OCI-LY7 (cell line): ENCODE measurements at regions not wholly inside any gene's neighbourhood (a gene's known extent, or its start where the extent isn't known, plus 50 kb on each side); places are given as distances from the start of the nearest gene placed in this dataset.

ENCODE experiments used
- BruUV-seq: library from RNA; stranded (reverse); fragments of 400-500 nt; replicated peaks from 2 replicates; lab custom pipeline; 2021; lab: Mats Ljungman, UMichigan
- CTCF ChIA-PET: fragments of 300-600 bp; sonication (Branson Sonifier 250); formaldehyde crosslinking; loops from one replicate; lab custom pipeline; 2022; ENCODE audit warnings: antibody characterized with exemption; ENCODE audit not compliant: unreplicated experiment; lab: Charles Lee
- POLR2A ChIA-PET: fragments of 300-600 bp; sonication (Branson Sonifier 250); formaldehyde crosslinking; loops from one replicate; lab custom pipeline; 2022; ENCODE audit warnings: antibody characterized with exemption; lab: Charles Lee
- DNase-seq: peaks from one replicate; pipeline ENCODE4 v3.0.0-alpha.2; 2015; ENCODE audit warnings: low spot score
- H2AFZ ChIP-seq: fragments of 200-600 bp; sonication (generic), shearing (Covaris generic); 2 replicates; pipeline ENCODE4 v1.6.1; 2014; ENCODE audit warnings: mild to moderate bottlenecking, antibody characterized with exemption, low read length, moderate library complexity
- H3K27ac ChIP-seq: fragments of 200-600 bp; sonication (generic); 2 replicates; pipeline ENCODE4 v1.5.1; 2014; ENCODE audit warnings: mixed run types, low read depth, mild to moderate bottlenecking, moderate library complexity, low read length, inconsistent platforms; ENCODE audit not compliant: poor library complexity, severe bottlenecking
- H3K36me3 ChIP-seq: fragments of 200-600 bp; sonication (generic); 2 replicates; pipeline ENCODE4 v1.6.1; 2014; ENCODE audit warnings: mild to moderate bottlenecking, antibody characterized with exemption, low read length, moderate library complexity, mixed read lengths; ENCODE audit not compliant: insufficient read depth
- H3K4me1 ChIP-seq: fragments of 200-600 bp; sonication (generic); 2 replicates; pipeline ENCODE4 v1.5.1; 2014; ENCODE audit warnings: mild to moderate bottlenecking, low read length; ENCODE audit not compliant: insufficient read depth, poor library complexity, severe bottlenecking
- H3K4me2 ChIP-seq: fragments of 200-600 bp; sonication (generic); 2 replicates; pipeline ENCODE4 v1.6.1; 2014; ENCODE audit warnings: mild to moderate bottlenecking, low read length
- H3K4me3 ChIP-seq: fragments of 200-600 bp; sonication (generic); 2 replicates; pipeline ENCODE4 v1.5.1; 2014; ENCODE audit warnings: mild to moderate bottlenecking, low read depth, low read length; ENCODE audit not compliant: poor library complexity, severe bottlenecking
- H3K79me2 ChIP-seq: fragments of 200-600 bp; sonication (generic); 2 replicates; pipeline ENCODE4 v1.6.1; 2016; ENCODE audit warnings: low read depth, mild to moderate bottlenecking, low read length, moderate library complexity, mixed read lengths; ENCODE audit not compliant: insufficient read depth
- H3K9me2 ChIP-seq: fragments of 200-600 bp; sonication (generic); 2 replicates; pipeline ENCODE4 v1.6.1; 2016; ENCODE audit warnings: mild to moderate bottlenecking, low read length, mixed read lengths; ENCODE audit not compliant: insufficient read depth
- H3K9me3 ChIP-seq: fragments of 200-600 bp; sonication (generic); 2 replicates; pipeline ENCODE4 v1.6.1; 2014; ENCODE audit warnings: mild to moderate bottlenecking, mixed run types, low read length, mixed read lengths
- H4K20me1 ChIP-seq: fragments of 200-600 bp; sonication (generic); 2 replicates; pipeline ENCODE4 v1.6.1; 2014; ENCODE audit warnings: mild to moderate bottlenecking, antibody characterized with exemption, low read length, moderate library complexity, mixed read lengths; ENCODE audit not compliant: insufficient read depth
- EZH2phosphoT487 ChIP-seq: fragments of 200-600 bp; sonication (generic); IDR thresholded peaks from 2 replicates; pipeline ENCODE4 v1.6.1; 2018; ENCODE audit warnings: low read depth, borderline replicate concordance, mild to moderate bottlenecking, mixed run types, antibody characterized with exemption, low read length, moderate library complexity, mixed read lengths
- intact Hi-C: fragments of 100-400 bp; cut with micrococcal nuclease; formaldehyde crosslinking; loops from one replicate; pipeline ENCODE4 v1.10.0; 2022; ENCODE audit not compliant: unreplicated experiment
- TF ChIP-seq, protein P1 (sequence below): fragments of 200-600 bp; sonication (generic); conservative IDR thresholded peaks from 2 replicates; pipeline ENCODE4 v1.5.1; 2014; ENCODE audit warnings: mild to moderate bottlenecking, antibody characterized with exemption, low read length, moderate library complexity, mixed read lengths

DNA sequence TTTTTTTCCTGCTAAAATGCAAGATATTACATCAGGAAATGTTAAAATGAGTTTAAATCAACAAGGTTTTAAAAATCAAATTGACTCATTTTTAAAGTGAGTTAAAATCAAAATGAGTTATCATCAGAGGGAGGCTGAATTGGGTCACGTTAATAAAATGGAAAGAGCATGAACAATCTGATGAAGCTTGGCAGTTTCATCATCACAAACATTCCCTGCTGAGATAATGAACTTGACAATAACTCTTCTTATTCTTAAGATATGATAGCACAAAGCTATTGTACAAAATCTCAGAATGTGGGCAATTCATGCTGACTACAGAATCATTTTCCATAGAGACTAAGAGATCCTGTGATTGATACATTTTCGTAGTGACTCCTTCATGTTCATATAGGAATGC, 1086.7 kb downstream of the STIM2 start:
- BruUV-seq, result no TSS peak
- intact Hi-C loops, result no loop called here
- Histone ChIP-seq H4K20me1 (no peaks in the 10 kb centered on the region), H3K4me3 (no peak overlapping the region), H3K9me3 (no peaks in the 10 kb centered on the region), H3K4me1 (no peaks in the 10 kb centered on the region), H3K36me3 (no peaks in the 10 kb centered on the region), H3K79me2 (no peaks in the 10 kb centered on the region), H3K9me2 (no peaks in the 10 kb centered on the region), H3K4me2 (no peak overlapping the region), H2AFZ (no peak overlapping the region), H3K27ac (no peak overlapping the region)
- CTCF ChIA-PET, result no interaction called here
- DNase-seq, result no peak
- TF ChIP-seq EZH2phosphoT487, result no peak
- TF ChIP-seq, protein P1, sequence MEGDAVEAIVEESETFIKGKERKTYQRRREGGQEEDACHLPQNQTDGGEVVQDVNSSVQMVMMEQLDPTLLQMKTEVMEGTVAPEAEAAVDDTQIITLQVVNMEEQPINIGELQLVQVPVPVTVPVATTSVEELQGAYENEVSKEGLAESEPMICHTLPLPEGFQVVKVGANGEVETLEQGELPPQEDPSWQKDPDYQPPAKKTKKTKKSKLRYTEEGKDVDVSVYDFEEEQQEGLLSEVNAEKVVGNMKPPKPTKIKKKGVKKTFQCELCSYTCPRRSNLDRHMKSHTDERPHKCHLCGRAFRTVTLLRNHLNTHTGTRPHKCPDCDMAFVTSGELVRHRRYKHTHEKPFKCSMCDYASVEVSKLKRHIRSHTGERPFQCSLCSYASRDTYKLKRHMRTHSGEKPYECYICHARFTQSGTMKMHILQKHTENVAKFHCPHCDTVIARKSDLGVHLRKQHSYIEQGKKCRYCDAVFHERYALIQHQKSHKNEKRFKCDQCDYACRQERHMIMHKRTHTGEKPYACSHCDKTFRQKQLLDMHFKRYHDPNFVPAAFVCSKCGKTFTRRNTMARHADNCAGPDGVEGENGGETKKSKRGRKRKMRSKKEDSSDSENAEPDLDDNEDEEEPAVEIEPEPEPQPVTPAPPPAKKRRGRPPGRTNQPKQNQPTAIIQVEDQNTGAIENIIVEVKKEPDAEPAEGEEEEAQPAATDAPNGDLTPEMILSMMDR, result no peak
- POLR2A ChIA-PET, result interaction anchor here (0.7 kb wide), 2 partner anchors 375 to 837 kb away, joined by 3 read pairs; no protein-coding TSS in a partner anchor

GRCh38 chr4:27964095-27964494, 1103.5 kb downstream of the STIM2 start:
- POLR2A ChIA-PET, result no interaction called here
- Histone ChIP-seq H3K79me2 (no peaks in the 10 kb centered on the region), H3K4me1 (no peaks in the 10 kb centered on the region), H3K9me3 (no peaks in the 10 kb centered on the region), H3K4me3 (no peak overlapping the region), H3K4me2 (no peak overlapping the region), H3K36me3 (no peaks in the 10 kb centered on the region), H2AFZ (no peak overlapping the region), H3K9me2 (no peaks in the 10 kb centered on the region), H3K27ac (no peak overlapping the region), H4K20me1 (no peaks in the 10 kb centered on the region)
- CTCF ChIA-PET, result no interaction called here
- TF ChIP-seq, protein P1, result no peak
- no peak for TF ChIP-seq EZH2phosphoT487
- no peak for DNase-seq
- intact Hi-C loops, result no loop called here
- no TSS peak for BruUV-seq

DNA sequence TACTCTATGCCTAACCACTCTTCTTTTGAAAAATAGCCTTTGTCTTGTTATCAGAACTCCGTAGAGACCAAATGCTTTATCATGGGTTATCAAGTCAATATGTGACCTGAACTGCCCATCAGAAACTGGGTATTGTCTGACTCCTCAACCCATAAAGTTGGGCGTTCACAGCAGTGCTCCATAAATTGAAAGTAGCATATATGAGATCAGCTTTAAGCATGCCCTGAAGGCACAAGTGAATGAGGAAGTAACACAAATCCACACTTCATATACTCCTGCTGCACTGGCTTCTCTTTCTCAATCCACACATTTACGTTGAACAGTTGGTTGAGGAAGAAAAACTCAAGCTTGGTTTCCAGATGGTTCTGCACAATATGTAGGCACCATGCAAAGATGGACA, 1106.0 kb downstream of the STIM2 start:
- H3K4me2 ChIP-seq, result no peak overlapping the region
- no TSS peak for BruUV-seq
- H3K27ac ChIP-seq, result no peak overlapping the region
- H3K79me2 ChIP-seq, result no peaks in the 10 kb centered on the region
- POLR2A ChIA-PET, result no interaction called here
- TF ChIP-seq, protein P1, result no peak
- TF ChIP-seq EZH2phosphoT487, result no peak
- H3K4me1 ChIP-seq, result no peaks in the 10 kb centered on the region
- intact Hi-C loops, result no loop called here
- no peaks in the 10 kb centered on the region for H3K36me3 ChIP-seq
- H3K4me3 ChIP-seq, result no peak overlapping the region
- H4K20me1 ChIP-seq, result no peaks in the 10 kb centered on the region
- no peaks in the 10 kb centered on the region for H3K9me3 ChIP-seq
- no peak overlapping the region for H2AFZ ChIP-seq
- DNase-seq, result no peak
- H3K9me2 ChIP-seq, result no peaks in the 10 kb centered on the region
- CTCF ChIA-PET, result no interaction called here
